EL (cell line): ENCODE measurements at regions not wholly inside any gene's neighbourhood (a gene's known extent, or its start where the extent isn't known, plus 50 kb on each side); places are given as distances from the start of the nearest gene placed in this dataset.
"Not testable (repeated sequence)": the region's sequence is repeated elsewhere in the genome, so short reads cannot be mapped to it uniquely, and the experiment has no call there.

Source experiments
- DNase-seq: peaks from one replicate; pipeline ENCODE4 v3.0.0-alpha.2; 2016

DNA sequence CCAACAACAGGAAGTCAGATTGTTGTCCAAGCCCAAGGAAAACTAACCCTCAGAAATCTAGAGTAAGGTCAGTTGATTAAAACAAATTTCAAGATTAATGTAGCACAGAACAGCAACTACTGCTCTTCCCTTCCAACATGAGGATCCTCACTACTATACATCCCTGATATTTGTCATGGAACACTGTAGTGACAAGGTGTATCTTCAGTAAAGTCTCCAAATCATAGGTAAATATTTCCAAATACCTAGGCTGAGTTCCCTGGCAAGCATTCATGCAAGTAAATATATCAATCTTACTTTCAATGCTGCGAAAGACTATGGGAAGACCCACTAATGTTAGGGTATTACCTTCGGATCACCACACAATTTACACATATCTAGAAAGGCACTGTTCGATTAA, 986.9 kb upstream of the ARRDC3 start:
- DNase-seq: no peak

DNA sequence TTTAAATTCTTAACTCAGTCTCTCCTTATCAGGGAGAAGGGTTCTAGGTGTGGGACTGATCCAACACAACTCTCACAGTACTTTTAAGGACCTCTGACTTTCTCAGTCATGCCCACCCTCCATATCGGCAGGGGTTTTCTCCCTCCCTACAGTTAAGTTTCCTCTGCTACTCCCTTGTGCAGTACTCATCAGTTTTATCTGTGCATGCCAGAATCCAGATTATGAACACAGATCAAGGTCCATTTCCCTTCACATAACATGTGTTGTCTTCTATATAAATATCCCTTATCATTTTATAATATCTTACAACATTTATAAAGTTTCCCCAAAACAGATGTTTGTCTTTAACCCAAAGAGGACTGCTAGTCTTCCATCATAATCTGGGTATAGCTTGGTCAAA, 986.5 kb upstream of the ARRDC3 start:
- DNase-seq: no peak

DNA sequence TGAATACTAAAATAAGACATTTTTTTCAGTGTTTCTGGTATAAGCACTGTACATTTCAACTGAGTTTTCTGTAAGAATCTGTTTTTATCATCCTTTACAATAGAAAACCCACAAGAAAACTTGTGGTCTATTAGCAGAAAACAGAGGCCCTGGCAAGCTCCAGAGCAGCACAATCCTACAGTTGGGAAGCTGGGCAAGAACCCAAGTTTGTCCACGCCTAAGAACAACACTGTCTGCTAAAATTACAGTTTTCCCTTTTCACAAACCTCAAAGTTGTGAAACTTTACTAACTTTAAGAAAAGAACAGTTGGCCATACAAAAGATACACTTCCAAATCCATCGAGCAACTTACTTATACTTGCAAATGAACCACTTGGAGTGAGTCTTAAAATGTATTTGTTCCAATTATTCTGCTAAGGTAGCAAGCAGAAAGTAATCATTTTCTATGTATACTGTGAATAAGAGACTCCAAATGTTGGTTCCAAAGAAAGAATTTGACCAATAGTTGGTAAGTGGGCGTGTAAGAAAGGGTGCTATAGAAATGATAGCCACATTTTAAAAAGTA, 982.0 kb upstream of the ARRDC3 start:
- no peak for DNase-seq

DNA sequence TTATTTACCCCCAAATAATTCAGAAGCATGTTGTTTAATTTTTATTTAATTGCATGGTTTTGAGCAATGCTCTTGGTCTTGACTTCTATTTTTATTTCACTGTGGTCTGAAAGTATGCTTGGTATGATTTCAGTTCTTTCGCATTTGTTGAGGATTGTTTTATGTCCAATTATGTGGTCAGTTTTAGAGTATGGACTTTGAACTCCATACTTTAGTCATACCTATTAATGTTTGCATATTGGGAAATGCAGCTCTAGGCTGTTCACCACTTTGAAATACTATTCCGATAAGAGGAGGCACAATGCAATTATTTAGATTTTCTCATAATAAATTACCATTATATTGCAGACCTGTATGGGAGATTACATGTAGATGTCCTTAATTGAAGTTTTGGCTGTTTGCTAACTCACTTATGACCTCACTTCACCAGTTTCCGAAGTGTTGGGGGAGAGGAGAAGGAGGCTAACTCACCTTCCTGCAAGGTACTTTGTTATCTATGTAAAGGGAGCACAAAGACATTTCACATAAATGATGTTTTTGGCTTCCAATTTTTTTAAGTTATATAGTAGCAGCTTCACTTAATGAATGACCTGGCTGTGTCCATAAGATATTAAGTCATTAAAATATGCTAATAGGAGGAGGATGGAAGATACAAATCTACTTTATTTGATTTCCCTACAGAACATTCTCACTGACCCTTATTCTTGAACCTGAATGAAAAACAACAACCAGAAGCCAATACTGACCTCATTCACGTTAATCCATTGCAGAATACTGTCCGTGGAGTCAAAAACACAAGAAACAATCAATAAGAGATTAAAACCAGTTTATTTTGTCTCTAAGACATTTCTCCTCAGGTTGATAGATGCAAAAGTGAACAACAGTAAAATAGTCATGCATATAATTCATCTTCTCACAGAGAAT, 970.3 kb upstream of the ARRDC3 start:
- peak; percentile 58 for DNase-seq

DNA sequence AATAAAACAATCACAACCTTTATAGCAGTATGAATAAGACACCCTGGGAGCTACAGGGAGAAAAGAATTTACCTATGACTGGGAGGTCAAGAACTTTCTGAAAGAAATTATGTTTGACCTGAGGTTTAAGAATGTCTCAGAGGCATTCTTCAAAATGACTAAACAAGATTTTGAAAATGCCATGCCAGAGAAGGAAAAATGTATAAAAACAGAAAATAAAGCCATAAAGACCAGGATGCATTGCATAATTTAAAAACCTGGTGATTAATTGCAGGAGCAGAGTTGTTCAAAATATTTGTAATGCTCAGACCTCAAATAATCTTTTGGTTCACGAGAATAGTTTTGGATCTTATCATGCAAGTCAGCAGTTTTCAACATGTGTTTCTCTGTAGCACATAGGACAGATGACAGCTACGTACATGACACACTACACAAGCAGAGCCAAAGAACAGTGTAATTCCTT, 954.7 kb upstream of the ARRDC3 start:
- DNase-seq: peak; percentile 21

DNA sequence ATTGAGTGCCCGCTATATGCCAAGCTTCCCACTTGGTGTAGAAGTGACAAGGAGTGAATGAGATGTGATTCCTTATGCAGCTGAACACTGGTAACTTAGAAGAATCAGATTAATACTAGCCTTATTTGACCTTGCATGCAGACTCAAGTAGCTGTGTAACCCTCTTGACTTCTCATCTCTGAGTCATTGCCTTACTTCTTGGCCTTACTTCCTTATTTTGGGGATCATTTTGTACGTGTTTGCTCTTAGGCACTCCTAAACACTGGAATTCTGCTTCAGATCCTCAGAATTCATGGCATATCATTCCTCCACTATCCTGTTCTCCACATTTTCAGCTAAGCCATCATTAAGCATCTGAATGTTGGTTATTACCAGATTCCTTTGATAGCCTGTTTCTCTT, 948.9 kb upstream of the ARRDC3 start:
- peak; percentile 29 for DNase-seq

DNA sequence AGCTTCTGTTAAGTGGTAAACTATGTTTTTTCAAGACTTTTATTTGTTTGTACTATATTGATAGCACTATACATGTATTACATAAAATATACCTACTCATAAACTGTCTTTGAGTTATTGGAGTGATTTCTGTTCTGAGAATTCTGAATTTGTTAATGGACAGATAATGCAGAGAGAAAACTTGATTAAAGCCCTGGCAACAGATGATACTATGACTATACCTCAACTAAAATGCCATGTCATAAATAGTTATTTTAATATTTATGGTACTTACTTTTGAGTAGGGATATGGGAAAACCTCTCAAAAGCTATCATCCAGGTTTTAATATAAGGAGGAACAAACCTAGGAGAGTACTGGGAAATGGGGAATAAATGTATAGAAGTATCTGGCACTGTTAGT, 947.2 kb upstream of the ARRDC3 start:
- DNase-seq: no peak

DNA sequence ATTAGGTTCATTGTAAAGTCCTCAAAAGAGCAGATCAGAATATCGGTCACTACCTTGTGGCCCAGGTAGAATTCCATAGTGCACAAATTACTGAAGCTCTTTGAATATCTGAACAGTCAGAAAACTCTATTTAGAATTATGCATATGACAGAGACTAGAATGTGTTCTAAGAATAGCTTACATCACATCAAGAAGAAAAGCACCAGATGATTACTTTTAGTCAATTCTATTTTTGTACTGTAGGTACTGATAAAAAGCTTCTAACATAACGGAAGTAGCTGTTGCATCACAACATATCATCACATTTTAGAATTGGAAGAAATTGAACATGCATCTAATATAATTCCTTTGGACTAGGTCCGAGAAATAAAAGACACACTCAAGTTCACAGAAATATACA, 946.6 kb upstream of the ARRDC3 start:
- DNase-seq: no peak

DNA sequence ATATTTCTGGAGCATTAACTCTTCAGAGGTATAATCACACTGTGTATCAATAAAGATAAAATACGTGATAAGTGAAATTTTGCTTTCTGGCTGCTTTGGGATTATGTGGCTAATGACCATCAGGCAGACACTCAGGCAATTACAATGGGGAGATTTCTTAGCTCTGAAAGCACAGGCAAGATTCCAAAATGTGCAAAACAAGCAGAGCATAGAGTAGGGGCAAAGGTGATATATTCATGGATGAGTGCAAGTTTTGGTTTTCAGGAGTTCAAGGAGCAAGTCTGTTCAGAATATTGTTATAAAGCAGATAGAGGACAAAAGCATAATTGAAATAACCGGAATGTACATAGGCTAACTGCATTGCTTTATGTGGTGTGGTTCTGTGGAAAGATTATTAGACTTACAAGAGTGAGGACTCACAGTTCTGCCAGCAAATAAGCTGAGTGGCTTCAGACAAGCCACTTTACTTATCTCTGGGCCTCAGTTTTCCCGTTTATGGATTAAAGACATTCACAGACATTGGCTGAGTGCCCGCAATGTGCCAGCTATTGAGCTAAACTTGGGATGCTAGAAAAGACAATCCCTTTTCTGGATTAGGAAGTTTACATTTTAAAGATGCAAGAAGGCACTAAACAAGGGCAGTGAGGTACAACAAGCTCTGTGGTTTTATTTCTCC, 945.6 kb upstream of the ARRDC3 start:
- DNase-seq: no peak

DNA sequence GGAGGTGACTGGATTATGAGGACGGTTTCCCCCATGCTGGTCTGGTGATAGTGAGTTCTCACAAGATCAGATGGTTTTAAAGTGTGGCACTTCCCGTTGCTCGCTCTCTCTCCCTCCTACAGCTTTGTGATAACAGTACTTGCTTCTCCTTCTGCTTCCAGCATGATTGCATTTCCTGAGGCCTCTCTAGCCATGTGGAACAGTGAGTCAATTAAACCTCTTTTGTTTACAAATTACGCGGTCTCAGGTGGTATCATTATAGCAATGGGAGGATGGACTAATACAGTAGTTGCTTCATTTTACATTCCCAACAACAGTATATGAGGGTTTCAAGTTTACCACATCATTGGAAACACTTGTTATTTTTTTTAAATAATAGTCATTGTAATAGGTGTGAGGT, 937.3 kb upstream of the ARRDC3 start:
- DNase-seq: no peak

DNA sequence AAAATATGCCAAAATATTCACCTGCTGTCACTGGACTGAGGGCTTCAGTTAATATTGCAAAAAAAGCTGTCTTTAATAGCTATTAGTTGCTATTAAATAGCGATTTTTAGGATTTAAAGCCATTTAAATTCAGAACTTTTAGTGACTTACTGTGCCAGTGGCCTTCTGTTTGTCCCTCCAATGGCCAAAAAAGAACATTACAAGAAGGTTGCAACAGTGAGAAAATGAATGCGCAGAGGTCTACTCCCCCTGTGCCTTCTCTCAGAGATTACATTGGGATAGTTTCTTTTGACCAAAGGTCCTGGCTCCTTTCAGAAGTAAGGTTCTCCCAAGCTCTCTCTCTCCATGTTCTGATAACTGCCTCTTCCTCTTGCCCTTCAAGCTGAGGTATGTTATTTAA, 930.3 kb upstream of the ARRDC3 start:
- no peak for DNase-seq

DNA sequence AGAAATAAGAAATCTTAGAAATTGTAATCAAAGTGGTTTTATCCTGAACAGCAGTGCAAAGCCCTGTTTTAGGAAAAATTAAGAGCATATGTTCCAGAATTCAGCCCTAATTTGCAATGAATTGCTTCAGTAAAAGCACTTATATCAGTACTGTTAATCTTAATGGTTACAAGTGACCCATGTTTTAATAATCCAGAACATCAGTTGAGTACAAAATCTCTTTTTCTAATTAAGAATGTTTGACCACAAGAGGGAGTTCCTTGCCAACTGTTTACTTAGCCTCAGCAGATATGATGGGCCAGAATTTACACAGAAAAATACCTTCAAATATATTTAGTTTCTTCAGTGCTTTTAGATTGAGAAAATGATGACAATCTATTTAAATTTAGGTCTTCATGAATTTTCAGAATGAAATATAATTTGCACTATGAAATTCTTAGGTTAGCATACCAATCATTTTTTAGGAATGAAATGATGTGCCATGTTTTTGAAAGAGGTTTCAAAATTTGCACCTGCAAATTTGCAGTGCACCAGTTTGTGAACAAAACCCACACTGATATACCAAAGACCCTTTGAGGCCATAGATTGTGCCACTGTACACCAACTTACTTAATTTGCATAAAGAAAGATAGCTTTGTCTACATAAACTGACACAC, 926.3 kb upstream of the ARRDC3 start:
- DNase-seq: peak; percentile 45

DNA sequence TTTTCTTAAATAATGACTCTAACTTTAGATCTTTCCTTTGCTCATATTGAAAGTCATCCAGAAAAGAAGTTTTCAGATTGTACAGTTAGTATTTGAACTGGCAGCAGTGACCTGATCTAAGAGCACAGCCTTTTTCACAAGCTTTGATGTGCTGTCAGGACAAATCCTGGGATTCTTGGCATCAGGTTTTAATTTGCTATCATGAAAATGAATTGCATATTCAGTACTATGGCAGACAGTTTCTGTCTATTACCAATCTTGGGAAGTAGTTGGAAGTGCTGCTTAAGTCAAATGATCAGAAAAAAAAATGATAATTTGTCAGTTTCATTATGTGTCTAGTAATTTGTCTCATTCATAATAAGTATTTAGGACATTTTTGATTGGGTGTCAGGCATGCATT, 925.6 kb upstream of the ARRDC3 start:
- DNase-seq: no peak

DNA sequence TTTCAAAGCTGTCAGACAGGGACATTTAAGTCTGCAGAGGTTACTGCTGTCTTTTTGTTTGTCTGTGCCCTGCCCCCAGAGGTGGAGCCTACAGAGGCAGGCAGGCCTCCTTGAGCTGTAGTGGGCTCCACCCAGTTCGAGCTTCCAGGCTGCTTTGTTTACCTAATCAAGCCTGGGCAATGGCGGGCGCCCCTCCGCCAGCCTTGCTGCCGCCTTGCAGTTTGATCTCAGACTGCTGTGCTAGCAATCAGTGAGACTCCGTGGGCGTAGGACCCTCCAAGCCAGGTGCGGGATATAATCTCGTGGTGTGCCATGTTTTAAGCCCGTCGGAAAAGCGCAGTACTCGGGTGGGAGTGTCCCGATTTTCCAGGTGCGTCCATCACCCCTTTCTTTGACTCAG, 919.2 kb upstream of the ARRDC3 start:
- not testable (repeated sequence) for DNase-seq

DNA sequence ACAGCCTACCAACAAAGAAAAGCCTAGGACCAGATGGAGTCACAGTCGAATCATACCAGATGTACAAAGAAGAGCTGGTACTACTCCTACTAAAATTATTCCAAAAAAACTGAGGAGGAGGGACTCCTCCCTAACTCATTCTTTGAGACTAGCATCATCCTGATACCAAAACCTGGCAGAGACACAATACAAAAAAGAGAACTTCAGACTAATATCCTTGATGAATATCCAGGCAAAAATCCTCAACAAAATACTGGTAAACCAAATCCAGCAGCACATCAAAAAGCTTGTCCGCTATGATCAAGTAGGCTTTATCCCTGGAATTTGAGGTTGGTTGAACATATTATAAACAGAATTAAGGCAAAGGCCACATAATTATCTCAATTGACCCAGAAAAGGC, 900.4 kb upstream of the ARRDC3 start:
- no peak for DNase-seq

DNA sequence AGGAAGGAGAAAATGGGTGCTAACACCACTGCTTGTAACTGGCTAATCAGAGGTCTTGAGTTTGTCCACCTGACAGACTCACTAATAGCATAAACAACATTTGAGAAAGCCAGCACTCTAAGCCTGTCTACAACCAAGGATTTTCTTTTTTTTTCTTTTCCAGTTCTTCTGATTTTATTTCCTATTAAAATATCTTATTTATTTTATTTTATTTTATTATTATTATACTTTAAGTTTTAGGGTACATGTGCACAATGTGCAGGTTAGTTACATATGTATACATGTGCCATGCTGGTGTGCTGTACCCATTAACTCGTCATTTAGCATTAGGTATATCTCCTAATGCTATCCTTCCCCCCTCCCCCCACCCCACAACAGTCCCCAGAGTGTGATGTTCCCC, 888.6 kb upstream of the ARRDC3 start:
- DNase-seq: not testable (repeated sequence)

DNA sequence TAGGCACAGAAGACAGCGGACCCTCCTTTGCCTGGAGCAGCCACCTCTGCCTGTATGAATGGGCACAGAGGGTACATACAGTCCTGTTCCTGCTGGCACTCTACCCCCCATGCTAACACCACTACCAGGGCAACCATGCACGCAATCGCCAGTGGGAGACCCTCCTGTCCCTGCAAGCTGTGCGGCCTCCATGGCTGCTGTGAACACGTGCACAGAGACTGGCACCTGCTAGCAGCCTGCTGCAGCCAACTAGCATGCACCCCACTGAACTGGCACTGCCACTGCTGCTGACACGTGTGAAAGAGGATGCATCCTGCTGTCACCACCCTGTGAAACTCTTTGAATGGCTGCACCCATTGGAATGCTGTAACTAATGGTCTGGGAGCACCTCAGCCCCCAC, 885.2 kb upstream of the ARRDC3 start:
- no peak for DNase-seq

DNA sequence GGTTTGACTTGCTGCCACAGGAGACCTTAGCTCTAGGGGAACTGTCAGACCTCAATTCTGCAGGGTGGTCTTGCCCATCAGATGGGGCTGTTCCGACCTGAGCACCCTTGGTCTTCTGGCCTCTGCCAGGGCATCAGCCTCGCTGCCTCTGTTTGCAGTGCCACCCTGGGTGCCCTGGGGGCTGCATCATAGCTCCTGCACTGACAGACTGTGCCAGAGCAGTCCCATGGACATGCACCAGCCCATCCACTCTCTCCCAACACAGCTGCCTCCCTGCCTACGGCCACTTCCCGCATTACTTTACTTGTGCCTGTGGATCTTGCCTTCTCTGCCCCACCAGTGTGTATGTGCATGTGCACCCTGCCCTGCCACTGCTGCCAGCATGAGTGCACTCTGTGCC, 884.7 kb upstream of the ARRDC3 start:
- no peak for DNase-seq

DNA sequence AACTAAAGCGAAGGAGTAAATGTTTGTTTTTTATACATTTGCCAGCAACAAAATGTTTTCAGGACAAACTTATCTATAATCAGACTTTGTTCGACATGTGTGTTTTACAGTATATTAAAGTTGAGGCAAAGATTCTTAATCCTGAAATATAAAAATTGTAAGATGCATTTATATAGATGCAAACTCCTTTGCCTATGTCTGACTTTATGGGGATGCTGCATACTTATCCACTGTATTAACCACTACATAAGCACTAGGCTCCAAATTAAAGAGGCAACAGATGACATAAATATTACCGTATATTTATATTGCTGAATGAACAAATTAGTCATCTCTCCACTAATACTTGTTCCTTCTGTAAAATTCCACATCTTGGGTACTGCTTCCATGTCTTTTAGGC, 882.7 kb upstream of the ARRDC3 start:
- no peak for DNase-seq

DNA sequence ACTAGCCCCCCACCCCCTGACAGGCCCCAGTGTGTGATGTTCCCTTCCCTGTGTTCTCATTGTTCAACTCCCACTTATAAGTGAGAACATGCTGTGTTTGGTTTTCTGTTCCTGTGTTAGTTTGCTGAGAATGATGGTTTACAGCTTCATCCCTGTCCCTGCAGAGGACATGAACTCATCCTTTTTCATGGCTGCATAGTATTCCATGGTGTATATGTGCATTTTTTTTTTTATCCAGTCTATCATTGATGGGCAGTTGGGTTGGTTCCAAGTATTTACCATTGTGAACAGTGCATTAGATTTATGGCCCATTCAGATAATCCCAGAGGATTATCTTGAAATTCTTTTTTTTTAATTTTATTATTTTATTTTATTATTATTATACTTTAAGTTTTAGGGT, 872.5 kb upstream of the ARRDC3 start:
- not testable (repeated sequence) for DNase-seq

DNA sequence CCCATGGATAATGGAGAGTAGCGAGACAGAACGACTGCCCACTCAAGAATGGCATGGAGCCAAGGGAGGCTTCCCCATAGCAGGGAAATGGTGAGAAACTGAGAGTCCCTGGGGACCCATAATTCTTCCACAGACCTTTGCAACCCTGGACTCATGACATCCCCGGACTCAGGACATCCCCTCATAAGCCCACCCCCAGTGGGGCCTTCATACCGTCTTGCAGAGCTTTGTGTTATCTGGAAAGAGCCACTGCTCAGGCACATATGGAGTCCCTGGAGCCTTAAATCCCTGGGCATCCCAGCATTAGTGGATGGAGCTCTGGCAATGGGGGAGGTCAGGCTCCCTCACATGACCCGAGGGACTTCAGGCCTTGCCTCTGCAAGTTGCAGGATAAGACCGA, 865.4 kb upstream of the ARRDC3 start:
- DNase-seq: no peak

DNA sequence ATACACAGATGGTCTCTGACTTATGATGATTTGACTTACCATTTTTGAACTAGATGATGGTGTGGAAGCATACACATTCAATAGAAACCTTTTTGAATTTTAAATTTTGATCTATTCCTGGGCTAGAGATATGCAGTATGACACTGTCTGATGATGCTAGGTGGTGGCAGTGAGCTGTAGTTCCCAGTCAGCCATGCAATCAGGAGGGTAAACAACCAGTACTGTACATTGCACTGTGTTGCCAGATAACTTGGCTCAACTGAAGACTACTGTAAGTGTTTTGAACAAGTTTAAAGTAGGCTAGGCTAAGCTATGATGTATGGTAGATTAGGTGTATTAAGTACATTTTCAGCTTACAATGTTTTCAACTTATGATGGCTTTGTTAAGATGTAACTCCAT, 859.1 kb upstream of the ARRDC3 start:
- no peak for DNase-seq

DNA sequence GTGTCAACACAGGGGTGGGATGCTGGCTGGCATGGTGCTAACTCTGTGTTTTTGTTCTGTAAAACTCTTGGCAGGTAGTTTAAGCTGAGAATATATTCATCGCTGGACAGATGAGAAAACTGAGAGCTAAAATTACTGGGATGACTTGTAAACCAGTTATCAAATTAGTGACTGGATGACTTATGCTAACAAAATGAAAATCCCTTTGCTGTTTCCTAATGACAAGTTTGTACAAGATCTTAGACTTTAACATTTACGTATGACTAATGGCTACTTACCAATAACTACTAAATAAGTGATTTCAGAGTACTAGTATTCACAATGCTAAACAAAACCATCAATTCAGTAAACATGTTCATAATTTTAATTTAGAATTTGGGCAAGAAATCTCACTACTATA, 854.8 kb upstream of the ARRDC3 start:
- DNase-seq: no peak

DNA sequence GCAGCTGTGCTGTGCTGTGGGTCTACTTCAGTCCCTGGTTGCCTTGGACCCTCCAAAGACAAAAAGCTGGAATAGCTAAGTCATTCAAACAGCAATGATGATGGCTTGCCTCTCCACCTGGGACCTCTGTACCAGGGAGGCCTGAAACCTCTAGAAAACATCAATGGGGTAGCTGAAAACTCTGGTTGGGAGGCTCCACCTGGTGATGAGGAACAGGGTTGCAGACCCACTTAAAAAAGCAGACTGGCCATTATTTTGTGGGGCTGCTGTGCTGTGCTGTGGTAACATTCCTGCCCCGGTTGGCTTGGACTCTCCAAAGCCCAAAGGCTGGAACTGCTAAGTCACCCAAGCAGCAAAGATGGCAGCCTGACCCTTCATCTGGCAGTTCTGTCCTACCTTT, 839.3 kb upstream of the ARRDC3 start:
- DNase-seq: no peak
